ENCODE measurements at regions not wholly inside any gene's neighbourhood (a gene's known extent, or its start where the extent isn't known, plus 50 kb on each side); places are given as distances from the start of the nearest gene placed in this dataset.

- peaks cover 0 to 4% (median 0%) of the 10 kb centered on the region in 5 donors for H3K4me1 ChIP-seq (ENCODE audit: control insufficient read depth in 5 of 5, insufficient read depth in 5 of 5, low read length in 5 of 5)
- no peaks in the 10 kb centered on the region for H3K36me3 ChIP-seq (ENCODE audit: control insufficient read depth in 5 of 5, insufficient read depth in 5 of 5, low read length in 5 of 5)
- H3K9ac ChIP-seq (ENCODE audit: low read length in 5 of 5) = no peak overlapping the region
- H3K9me3 ChIP-seq (ENCODE audit: control insufficient read depth in 5 of 5, low read length in 5 of 5) = no peaks in the 10 kb centered on the region
- no peak overlapping the region for H3K4me3 ChIP-seq (ENCODE audit: low read depth in 1 of 5, low read length in 5 of 5)
- H3K27ac ChIP-seq (ENCODE audit: low read depth, low read length) = no peak overlapping the region
- H3K27me3 ChIP-seq (ENCODE audit: control insufficient read depth in 5 of 5, insufficient read depth in 4 of 5, low read length in 5 of 5) = no peaks in the 10 kb centered on the region
Observed at GRCh38 chr2:21314322-21314835, 190.6 kb downstream of the TDRD15 start.

- Histone ChIP-seq H3K9ac (ENCODE audit: low read length in 5 of 5) (no peak overlapping the region), H3K27me3 (ENCODE audit: control insufficient read depth in 5 of 5, insufficient read depth in 4 of 5, low read length in 5 of 5) (no peaks in the 10 kb centered on the region), H3K27ac (ENCODE audit: low read depth, low read length) (no peak overlapping the region), H3K9me3 (ENCODE audit: control insufficient read depth in 5 of 5, low read length in 5 of 5) (no peaks in the 10 kb centered on the region), H3K36me3 (ENCODE audit: control insufficient read depth in 5 of 5, insufficient read depth in 5 of 5, low read length in 5 of 5) (no peaks in the 10 kb centered on the region), H3K4me1 (ENCODE audit: control insufficient read depth in 5 of 5, insufficient read depth in 5 of 5, low read length in 5 of 5) (peaks cover 0 to 4% (median 0%) of the 10 kb centered on the region in 5 donors), H3K4me3 (ENCODE audit: low read depth in 1 of 5, low read length in 5 of 5) (no peak overlapping the region)
Observed at GRCh38 chr2:21317131-21317530, 193.4 kb downstream of the TDRD15 start.

- no peak overlapping the region for H3K4me3 ChIP-seq (ENCODE audit: low read depth in 1 of 5, low read length in 5 of 5)
- H3K4me1 ChIP-seq (ENCODE audit: control insufficient read depth in 5 of 5, insufficient read depth in 5 of 5, low read length in 5 of 5) = peaks cover 0 to 4% (median 0%) of the 10 kb centered on the region in 5 donors
- H3K27ac ChIP-seq (ENCODE audit: low read depth, low read length) = no peak overlapping the region
- H3K9ac ChIP-seq (ENCODE audit: low read length in 5 of 5) = no peak overlapping the region
- H3K9me3 ChIP-seq (ENCODE audit: control insufficient read depth in 5 of 5, low read length in 5 of 5) = no peaks in the 10 kb centered on the region
- no peaks in the 10 kb centered on the region for H3K27me3 ChIP-seq (ENCODE audit: control insufficient read depth in 5 of 5, insufficient read depth in 4 of 5, low read length in 5 of 5)
- no peaks in the 10 kb centered on the region for H3K36me3 ChIP-seq (ENCODE audit: control insufficient read depth in 5 of 5, insufficient read depth in 5 of 5, low read length in 5 of 5)
Observed at GRCh38 chr2:21318263-21318662, 194.5 kb downstream of the TDRD15 start.

- H3K27me3 ChIP-seq (ENCODE audit: control insufficient read depth in 5 of 5, insufficient read depth in 4 of 5, low read length in 5 of 5) = no peaks in the 10 kb centered on the region
- H3K9me3 ChIP-seq (ENCODE audit: control insufficient read depth in 5 of 5, low read length in 5 of 5) = peaks cover 0 to 3% (median 0%) of the 10 kb centered on the region in 5 donors
- no peaks in the 10 kb centered on the region for H3K36me3 ChIP-seq (ENCODE audit: control insufficient read depth in 5 of 5, insufficient read depth in 5 of 5, low read length in 5 of 5)
- no peak overlapping the region for H3K4me3 ChIP-seq (ENCODE audit: low read depth in 1 of 5, low read length in 5 of 5)
- H3K4me1 ChIP-seq (ENCODE audit: control insufficient read depth in 5 of 5, insufficient read depth in 5 of 5, low read length in 5 of 5) = no peaks in the 10 kb centered on the region
- no peak overlapping the region for H3K9ac ChIP-seq (ENCODE audit: low read length in 5 of 5)
- no peak overlapping the region for H3K27ac ChIP-seq (ENCODE audit: low read depth, low read length)
Observed at GRCh38 chr2:21326152-21326551, 202.4 kb downstream of the TDRD15 start.

- peaks cover 0 to 3% (median 0%) of the 10 kb centered on the region in 5 donors for H3K9me3 ChIP-seq (ENCODE audit: control insufficient read depth in 5 of 5, low read length in 5 of 5)
- no peaks in the 10 kb centered on the region for H3K27me3 ChIP-seq (ENCODE audit: control insufficient read depth in 5 of 5, insufficient read depth in 4 of 5, low read length in 5 of 5)
- H3K4me3 ChIP-seq (ENCODE audit: low read depth in 1 of 5, low read length in 5 of 5) = no peak overlapping the region
- no peaks in the 10 kb centered on the region for H3K4me1 ChIP-seq (ENCODE audit: control insufficient read depth in 5 of 5, insufficient read depth in 5 of 5, low read length in 5 of 5)
- no peak overlapping the region for H3K9ac ChIP-seq (ENCODE audit: low read length in 5 of 5)
- H3K27ac ChIP-seq (ENCODE audit: low read depth, low read length) = no peak overlapping the region
- H3K36me3 ChIP-seq (ENCODE audit: control insufficient read depth in 5 of 5, insufficient read depth in 5 of 5, low read length in 5 of 5) = no peaks in the 10 kb centered on the region
Observed at GRCh38 chr2:21328177-21328576, 204.4 kb downstream of the TDRD15 start.

- no peak overlapping the region for H3K27ac ChIP-seq (ENCODE audit: low read depth, low read length)
- H3K4me3 ChIP-seq (ENCODE audit: low read depth in 1 of 5, low read length in 5 of 5) = no peak overlapping the region
- no peaks in the 10 kb centered on the region for H3K27me3 ChIP-seq (ENCODE audit: control insufficient read depth in 5 of 5, insufficient read depth in 4 of 5, low read length in 5 of 5)
- H3K4me1 ChIP-seq (ENCODE audit: control insufficient read depth in 5 of 5, insufficient read depth in 5 of 5, low read length in 5 of 5) = no peaks in the 10 kb centered on the region
- no peak overlapping the region for H3K9ac ChIP-seq (ENCODE audit: low read length in 5 of 5)
- H3K9me3 ChIP-seq (ENCODE audit: control insufficient read depth in 5 of 5, low read length in 5 of 5) = no peaks in the 10 kb centered on the region
- H3K36me3 ChIP-seq (ENCODE audit: control insufficient read depth in 5 of 5, insufficient read depth in 5 of 5, low read length in 5 of 5) = no peaks in the 10 kb centered on the region
Observed at GRCh38 chr2:21330786-21331391, 207.1 kb downstream of the TDRD15 start.

- Histone ChIP-seq H3K27ac (ENCODE audit: low read depth, low read length) (no peak overlapping the region), H3K4me1 (ENCODE audit: control insufficient read depth in 5 of 5, insufficient read depth in 5 of 5, low read length in 5 of 5) (no peaks in the 10 kb centered on the region), H3K4me3 (ENCODE audit: low read depth in 1 of 5, low read length in 5 of 5) (no peak overlapping the region), H3K9ac (ENCODE audit: low read length in 5 of 5) (no peak overlapping the region), H3K27me3 (ENCODE audit: control insufficient read depth in 5 of 5, insufficient read depth in 4 of 5, low read length in 5 of 5) (no peaks in the 10 kb centered on the region), H3K36me3 (ENCODE audit: control insufficient read depth in 5 of 5, insufficient read depth in 5 of 5, low read length in 5 of 5) (no peaks in the 10 kb centered on the region), H3K9me3 (ENCODE audit: control insufficient read depth in 5 of 5, low read length in 5 of 5) (no peaks in the 10 kb centered on the region)
Observed at GRCh38 chr2:21331625-21332370, 208.0 kb downstream of the TDRD15 start.

- H3K36me3 ChIP-seq (ENCODE audit: control insufficient read depth in 5 of 5, insufficient read depth in 5 of 5, low read length in 5 of 5) = no peaks in the 10 kb centered on the region
- no peaks in the 10 kb centered on the region for H3K27me3 ChIP-seq (ENCODE audit: control insufficient read depth in 5 of 5, insufficient read depth in 4 of 5, low read length in 5 of 5)
- no peaks in the 10 kb centered on the region for H3K9me3 ChIP-seq (ENCODE audit: control insufficient read depth in 5 of 5, low read length in 5 of 5)
- H3K4me3 ChIP-seq (ENCODE audit: low read depth in 1 of 5, low read length in 5 of 5) = no peak overlapping the region
- no peak overlapping the region for H3K27ac ChIP-seq (ENCODE audit: low read depth, low read length)
- H3K4me1 ChIP-seq (ENCODE audit: control insufficient read depth in 5 of 5, insufficient read depth in 5 of 5, low read length in 5 of 5) = no peaks in the 10 kb centered on the region
- H3K9ac ChIP-seq (ENCODE audit: low read length in 5 of 5) = no peak overlapping the region
Observed at GRCh38 chr2:21332993-21333625, 209.3 kb downstream of the TDRD15 start.

GRCh38 chr2:21333684-21334083 is 209.9 kb downstream of the TDRD15 start:
- Histone ChIP-seq H3K4me1 (ENCODE audit: control insufficient read depth in 5 of 5, insufficient read depth in 5 of 5, low read length in 5 of 5) (no peaks in the 10 kb centered on the region), H3K27ac (ENCODE audit: low read depth, low read length) (no peak overlapping the region), H3K27me3 (ENCODE audit: control insufficient read depth in 5 of 5, insufficient read depth in 4 of 5, low read length in 5 of 5) (no peaks in the 10 kb centered on the region), H3K36me3 (ENCODE audit: control insufficient read depth in 5 of 5, insufficient read depth in 5 of 5, low read length in 5 of 5) (no peaks in the 10 kb centered on the region), H3K9me3 (ENCODE audit: control insufficient read depth in 5 of 5, low read length in 5 of 5) (no peaks in the 10 kb centered on the region), H3K9ac (ENCODE audit: low read length in 5 of 5) (no peak overlapping the region), H3K4me3 (ENCODE audit: low read depth in 1 of 5, low read length in 5 of 5) (no peak overlapping the region)

GRCh38 chr2:21346984-21347383 is 223.2 kb downstream of the TDRD15 start:
- Histone ChIP-seq H3K27me3 (ENCODE audit: control insufficient read depth in 5 of 5, insufficient read depth in 4 of 5, low read length in 5 of 5) (no peaks in the 10 kb centered on the region), H3K27ac (ENCODE audit: low read depth, low read length) (no peak overlapping the region), H3K4me1 (ENCODE audit: control insufficient read depth in 5 of 5, insufficient read depth in 5 of 5, low read length in 5 of 5) (no peaks in the 10 kb centered on the region), H3K36me3 (ENCODE audit: control insufficient read depth in 5 of 5, insufficient read depth in 5 of 5, low read length in 5 of 5) (no peaks in the 10 kb centered on the region), H3K9me3 (ENCODE audit: control insufficient read depth in 5 of 5, low read length in 5 of 5) (peaks cover 0 to 5% (median 0%) of the 10 kb centered on the region in 5 donors), H3K4me3 (ENCODE audit: low read depth in 1 of 5, low read length in 5 of 5) (no peak overlapping the region), H3K9ac (ENCODE audit: low read length in 5 of 5) (no peak overlapping the region)
